ENCODE measurements at regions not wholly inside any gene's neighbourhood (a gene's known extent, or its start where the extent isn't known, plus 50 kb on each side); places are given as distances from the start of the nearest gene placed in this dataset.

- TF ChIP-seq CTCF (IDR thresholded peaks at IDR 0.05), result no peak
Measured at GRCh38 chr2:167869200-167869599, 378.2 kb downstream of the STK39 start.

GRCh38 chr2:167863377-167863776 is 384.0 kb downstream of the STK39 start:
- TF ChIP-seq CTCF (IDR thresholded peaks at IDR 0.05), result no peak

- no peak for TF ChIP-seq CTCF (IDR thresholded peaks at IDR 0.05)
Measured at GRCh38 chr2:167862782-167863181, 384.6 kb downstream of the STK39 start.

GRCh38 chr2:167862296-167862695 is 385.1 kb downstream of the STK39 start:
- no peak for TF ChIP-seq CTCF (IDR thresholded peaks at IDR 0.05)

GRCh38 chr2:167861574-167862193 is 385.7 kb downstream of the STK39 start:
- TF ChIP-seq CTCF (IDR thresholded peaks at IDR 0.05), result no peak

- no peak for TF ChIP-seq CTCF (IDR thresholded peaks at IDR 0.05)
Measured at GRCh38 chr2:167860082-167860481, 387.3 kb downstream of the STK39 start.

GRCh38 chr2:167859676-167860075 is 387.7 kb downstream of the STK39 start:
- TF ChIP-seq CTCF (IDR thresholded peaks at IDR 0.05), result no peak

- TF ChIP-seq CTCF (IDR thresholded peaks at IDR 0.05), result no peak
Measured at GRCh38 chr2:167858086-167858485, 389.3 kb downstream of the STK39 start.
